Glutamatergic neuron (in vitro differentiated cells): ENCODE measurements at regions not wholly inside any gene's neighbourhood (a gene's known extent, or its start where the extent isn't known, plus 50 kb on each side); places are given as distances from the start of the nearest gene placed in this dataset.

Experiments used
- DNase-seq: peaks from one replicate; pipeline ENCODE4 v3.0.0; 2022
- H3K27ac Mint-ChIP-seq: one replicate; pipeline ENCODE4 v1.8.0; 2020; ENCODE audit warnings: mild to moderate bottlenecking, mixed read lengths, inconsistent platforms; ENCODE audit not compliant: unreplicated experiment
- H3K27me3 Mint-ChIP-seq: one replicate; pipeline ENCODE4 v1.8.0; 2020; ENCODE audit warnings: mild to moderate bottlenecking, moderate library complexity, mixed read lengths, inconsistent platforms; ENCODE audit not compliant: unreplicated experiment
- H3K36me3 Mint-ChIP-seq: one replicate; pipeline ENCODE4 v1.8.0; 2020; ENCODE audit warnings: mild to moderate bottlenecking, mixed read lengths, inconsistent platforms; ENCODE audit not compliant: unreplicated experiment
- H3K4me1 Mint-ChIP-seq: one replicate; pipeline ENCODE4 v1.8.0; 2020; ENCODE audit warnings: mild to moderate bottlenecking, low read depth, mixed read lengths, inconsistent platforms; ENCODE audit not compliant: unreplicated experiment
- H3K4me3 Mint-ChIP-seq: one replicate; pipeline ENCODE4 v1.8.0; 2020; ENCODE audit warnings: mild to moderate bottlenecking, mixed read lengths, inconsistent platforms; ENCODE audit not compliant: unreplicated experiment
- H3K9me3 Mint-ChIP-seq: one replicate; pipeline ENCODE4 v1.8.0; 2020; ENCODE audit warnings: mild to moderate bottlenecking, moderate library complexity, mixed read lengths, inconsistent platforms; ENCODE audit not compliant: unreplicated experiment
- CTCF ChIP-seq: fragments of 200-600 bp; sonication (generic); IDR thresholded peaks from one replicate; pipeline ENCODE4 v1.5.0; 2021; ENCODE audit not compliant: partially characterized antibody, unreplicated experiment

- TF ChIP-seq CTCF = no peak
- peaks cover 7% of the 10 kb centered on the region for H3K9me3 Mint-ChIP-seq
- no peak overlapping the region for H3K4me3 Mint-ChIP-seq
- peaks cover 3% of the 10 kb centered on the region for H3K4me1 Mint-ChIP-seq
- H3K27ac Mint-ChIP-seq = no peak overlapping the region
- peaks cover 5% of the 10 kb centered on the region for H3K36me3 Mint-ChIP-seq
- DNase-seq = no peak
- no peaks in the 10 kb centered on the region for H3K27me3 Mint-ChIP-seq
Observed at GRCh38 chr11:69417699-69418085, 63.8 kb upstream of the LINC01488 start.

- no peak for DNase-seq
- H3K4me1 Mint-ChIP-seq = peaks cover 3% of the 10 kb centered on the region
- no peak overlapping the region for H3K27ac Mint-ChIP-seq
- no peak overlapping the region for H3K4me3 Mint-ChIP-seq
- H3K27me3 Mint-ChIP-seq = peaks cover 2% of the 10 kb centered on the region
- peaks cover 5% of the 10 kb centered on the region for H3K36me3 Mint-ChIP-seq
- TF ChIP-seq CTCF = no peak
- H3K9me3 Mint-ChIP-seq = peaks cover 7% of the 10 kb centered on the region
Observed at GRCh38 chr11:69418576-69419296, 62.7 kb upstream of the LINC01488 start.

GRCh38 chr11:69419662-69420395, 61.6 kb upstream of the LINC01488 start:
- Mint-ChIP-seq H3K36me3 (peaks cover 7% of the 10 kb centered on the region), H3K27me3 (peaks cover 2% of the 10 kb centered on the region), H3K4me1 (peaks cover 3% of the 10 kb centered on the region), H3K27ac (no peak overlapping the region), H3K4me3 (no peak overlapping the region), H3K9me3 (peaks cover 5% of the 10 kb centered on the region)
- no peak for DNase-seq
- no peak for TF ChIP-seq CTCF

- TF ChIP-seq CTCF = no peak
- Mint-ChIP-seq H3K4me3 (no peak overlapping the region), H3K36me3 (peaks cover 7% of the 10 kb centered on the region), H3K27me3 (peaks cover 2% of the 10 kb centered on the region), H3K4me1 (peaks cover 3% of the 10 kb centered on the region), H3K9me3 (peaks cover 6% of the 10 kb centered on the region), H3K27ac (no peak overlapping the region)
- DNase-seq = no peak
Observed at GRCh38 chr11:69422645-69423044, 58.8 kb upstream of the LINC01488 start.

GRCh38 chr11:69423181-69423580, 58.3 kb upstream of the LINC01488 start:
- Mint-ChIP-seq H3K4me3 (no peak overlapping the region), H3K27me3 (peaks cover 2% of the 10 kb centered on the region), H3K9me3 (peaks cover 6% of the 10 kb centered on the region), H3K27ac (no peak overlapping the region), H3K4me1 (peaks cover 3% of the 10 kb centered on the region), H3K36me3 (peaks cover 7% of the 10 kb centered on the region)
- no peak for DNase-seq
- TF ChIP-seq CTCF = no peak
